ENCODE measurements at regions not wholly inside any gene's neighbourhood (a gene's known extent, or its start where the extent isn't known, plus 50 kb on each side); places are given as distances from the start of the nearest gene placed in this dataset.

- 88% methylated on average over 17 of the region's 17 CpGs for WGBS (ENCODE audit: insufficient coverage)
- no peaks in the 10 kb centered on the region for H3K36me3 Mint-ChIP-seq
- TF ChIP-seq CTCF (IDR thresholded peaks at IDR 0.05), result no peak
- DNase-seq, result no peak
- no peak for ATAC-seq
- no peak overlapping the region for H3K4me3 Mint-ChIP-seq
- peaks cover 0 to 4% of the 10 kb centered on the region in 2 donors for H3K4me1 Mint-ChIP-seq
- intact Hi-C loops (cut with micrococcal nuclease), result no loop called here
- Histone ChIP-seq H3K9me3 (ENCODE audit: control insufficient read depth, insufficient read depth, low read length) (peaks cover 2% of the 10 kb centered on the region), H3K4me3 (ENCODE audit: low read length) (no peak overlapping the region), H3K36me3 (ENCODE audit: control insufficient read depth, insufficient read depth, low read length) (no peaks in the 10 kb centered on the region), H3K4me1 (ENCODE audit: control insufficient read depth, insufficient read depth, low read length) (no peaks in the 10 kb centered on the region), H3K27me3 (ENCODE audit: control insufficient read depth, insufficient read depth, low read length) (no peaks in the 10 kb centered on the region), H3K27ac (ENCODE audit: low read length) (no peak overlapping the region)
- no peaks in the 10 kb centered on the region for H3K9me3 Mint-ChIP-seq
- H3K27me3 Mint-ChIP-seq (ENCODE audit: low read depth in 2 of 2), result no peaks in the 10 kb centered on the region
- H3K27ac Mint-ChIP-seq, result no peak overlapping the region
These were observed 133.1 kb upstream of the CST7 start for GRCh38 chr20:24815931-24816330.

GRCh38 chr20:24816431-24816830 is 132.6 kb upstream of the CST7 start:
- ATAC-seq, result peak in 1 of 3 donors; percentile 59
- H3K27ac ChIP-seq (ENCODE audit: low read length), result no peak overlapping the region

GRCh38 chr20:24816907-24817306 is 132.2 kb upstream of the CST7 start:
- Mint-ChIP-seq H3K9me3 (no peaks in the 10 kb centered on the region), H3K4me3 (no peak overlapping the region), H3K36me3 (no peaks in the 10 kb centered on the region), H3K4me1 (peaks cover 0 to 4% of the 10 kb centered on the region in 2 donors), H3K27me3 (ENCODE audit: low read depth in 2 of 2) (no peaks in the 10 kb centered on the region), H3K27ac (no peak overlapping the region)
- DNase-seq (no peak), ATAC-seq (peak in 1 of 3 donors; percentile 22)
- Histone ChIP-seq H3K9me3 (ENCODE audit: control insufficient read depth, insufficient read depth, low read length) (peaks cover 2% of the 10 kb centered on the region), H3K4me3 (ENCODE audit: low read length) (no peak overlapping the region), H3K27me3 (ENCODE audit: control insufficient read depth, insufficient read depth, low read length) (no peaks in the 10 kb centered on the region), H3K4me1 (ENCODE audit: control insufficient read depth, insufficient read depth, low read length) (no peaks in the 10 kb centered on the region), H3K27ac (ENCODE audit: low read length) (no peak overlapping the region), H3K36me3 (ENCODE audit: control insufficient read depth, insufficient read depth, low read length) (no peaks in the 10 kb centered on the region)
- whole genome bisulfite sequencing (ENCODE audit: insufficient coverage), result 39% methylated on average over 3 of the region's 4 CpGs
- intact Hi-C loops (cut with micrococcal nuclease), result no loop called here
- no peak for TF ChIP-seq CTCF (IDR thresholded peaks at IDR 0.05)

More at GRCh38 chr20:24816431-24816830, 132.6 kb upstream of the CST7 start:
- Mint-ChIP-seq H3K9me3 (no peaks in the 10 kb centered on the region), H3K4me3 (no peak overlapping the region), H3K27ac (no peak overlapping the region), H3K27me3 (ENCODE audit: low read depth in 2 of 2) (no peaks in the 10 kb centered on the region), H3K36me3 (no peaks in the 10 kb centered on the region), H3K4me1 (peaks cover 0 to 4% of the 10 kb centered on the region in 2 donors)
- intact Hi-C loops (cut with micrococcal nuclease), result no loop called here
- Histone ChIP-seq H3K36me3 (ENCODE audit: control insufficient read depth, insufficient read depth, low read length) (no peaks in the 10 kb centered on the region), H3K4me1 (ENCODE audit: control insufficient read depth, insufficient read depth, low read length) (no peaks in the 10 kb centered on the region), H3K4me3 (ENCODE audit: low read length) (no peak overlapping the region), H3K27me3 (ENCODE audit: control insufficient read depth, insufficient read depth, low read length) (no peaks in the 10 kb centered on the region), H3K9me3 (ENCODE audit: control insufficient read depth, insufficient read depth, low read length) (peaks cover 2% of the 10 kb centered on the region)
- DNase-seq, result no peak
- 78% methylated on average over 6 of the region's 6 CpGs for WGBS (ENCODE audit: insufficient coverage)
- no peak for TF ChIP-seq CTCF (IDR thresholded peaks at IDR 0.05)

GRCh38 chr20:24817351-24817750 is 131.7 kb upstream of the CST7 start:
- H3K4me3 Mint-ChIP-seq, result no peak overlapping the region
- no peaks in the 10 kb centered on the region for H3K4me1 ChIP-seq (ENCODE audit: control insufficient read depth, insufficient read depth, low read length)
- 88% methylated on average over 6 of the region's 6 CpGs for whole genome bisulfite sequencing (ENCODE audit: insufficient coverage)
- H3K27ac Mint-ChIP-seq, result no peak overlapping the region
- no peak for ATAC-seq
- TF ChIP-seq CTCF (IDR thresholded peaks at IDR 0.05), result no peak
- H3K27me3 Mint-ChIP-seq (ENCODE audit: low read depth in 2 of 2), result no peaks in the 10 kb centered on the region
- intact Hi-C loops (cut with micrococcal nuclease), result no loop called here
- no peak overlapping the region for H3K4me3 ChIP-seq (ENCODE audit: low read length)
- H3K9me3 Mint-ChIP-seq, result no peaks in the 10 kb centered on the region
- peaks cover 0 to 4% of the 10 kb centered on the region in 2 donors for H3K4me1 Mint-ChIP-seq
- H3K27me3 ChIP-seq (ENCODE audit: control insufficient read depth, insufficient read depth, low read length), result no peaks in the 10 kb centered on the region
- no peaks in the 10 kb centered on the region for H3K36me3 ChIP-seq (ENCODE audit: control insufficient read depth, insufficient read depth, low read length)
- H3K9me3 ChIP-seq (ENCODE audit: control insufficient read depth, insufficient read depth, low read length), result peaks cover 2% of the 10 kb centered on the region
- DNase-seq, result no peak
- H3K27ac ChIP-seq (ENCODE audit: low read length), result no peak overlapping the region
- H3K36me3 Mint-ChIP-seq, result no peaks in the 10 kb centered on the region
